ENCODE measurements at regions not wholly inside any gene's neighbourhood (a gene's known extent, or its start where the extent isn't known, plus 50 kb on each side); places are given as distances from the start of the nearest gene placed in this dataset.

GRCh38 chr18:57913686-57914085 is 110.6 kb upstream of the ATP8B1 start (continued):
- no peak for TF ChIP-seq ATF3 (IDR thresholded peaks at IDR 0.05; ENCODE audit: insufficient read depth, low read depth, low read length)
